Fibroblast of villous mesenchyme (primary cell): ENCODE measurements at regions not wholly inside any gene's neighbourhood (a gene's known extent, or its start where the extent isn't known, plus 50 kb on each side); places are given as distances from the start of the nearest gene placed in this dataset.

Source experiments
- DNase-seq: peaks from one replicate; pipeline ENCODE4 v3.0.0-alpha.2; 2010; ENCODE audit warnings: low read depth
- H3K4me3 ChIP-seq: 2 replicates; pipeline ENCODE4 v1.5.1; 2011; ENCODE audit warnings: low read depth, mild to moderate bottlenecking, low read length
- TF ChIP-seq, protein P1 (sequence below): IDR thresholded peaks from 2 replicates; pipeline ENCODE4 v1.5.1; 2012; ENCODE audit warnings: low read depth, mild to moderate bottlenecking, low read length; ENCODE audit not compliant: insufficient read depth

DNA sequence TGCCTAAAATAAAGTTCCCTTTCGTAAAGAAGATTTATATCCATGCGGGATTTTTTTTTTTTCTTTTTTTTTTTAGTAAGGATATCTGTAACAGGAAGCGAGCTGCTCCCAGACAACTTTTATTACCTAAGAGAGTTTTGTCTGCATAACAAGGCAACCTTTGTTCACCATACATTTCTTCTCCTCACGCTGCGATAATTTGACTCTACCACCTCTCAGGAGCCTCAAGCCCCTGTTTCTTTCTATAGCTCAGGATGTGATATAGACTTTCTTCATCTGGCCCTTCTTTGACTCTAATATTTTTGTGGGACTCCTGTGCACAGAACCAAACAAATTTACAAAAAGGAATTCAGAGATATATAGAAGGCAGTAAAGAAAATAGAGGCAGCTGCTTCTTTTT, 1053.7 kb upstream of the SPRY2 start:
- no peak for DNase-seq
- no peak overlapping the region for H3K4me3 ChIP-seq
- TF ChIP-seq, protein P1, sequence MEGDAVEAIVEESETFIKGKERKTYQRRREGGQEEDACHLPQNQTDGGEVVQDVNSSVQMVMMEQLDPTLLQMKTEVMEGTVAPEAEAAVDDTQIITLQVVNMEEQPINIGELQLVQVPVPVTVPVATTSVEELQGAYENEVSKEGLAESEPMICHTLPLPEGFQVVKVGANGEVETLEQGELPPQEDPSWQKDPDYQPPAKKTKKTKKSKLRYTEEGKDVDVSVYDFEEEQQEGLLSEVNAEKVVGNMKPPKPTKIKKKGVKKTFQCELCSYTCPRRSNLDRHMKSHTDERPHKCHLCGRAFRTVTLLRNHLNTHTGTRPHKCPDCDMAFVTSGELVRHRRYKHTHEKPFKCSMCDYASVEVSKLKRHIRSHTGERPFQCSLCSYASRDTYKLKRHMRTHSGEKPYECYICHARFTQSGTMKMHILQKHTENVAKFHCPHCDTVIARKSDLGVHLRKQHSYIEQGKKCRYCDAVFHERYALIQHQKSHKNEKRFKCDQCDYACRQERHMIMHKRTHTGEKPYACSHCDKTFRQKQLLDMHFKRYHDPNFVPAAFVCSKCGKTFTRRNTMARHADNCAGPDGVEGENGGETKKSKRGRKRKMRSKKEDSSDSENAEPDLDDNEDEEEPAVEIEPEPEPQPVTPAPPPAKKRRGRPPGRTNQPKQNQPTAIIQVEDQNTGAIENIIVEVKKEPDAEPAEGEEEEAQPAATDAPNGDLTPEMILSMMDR = no peak

DNA sequence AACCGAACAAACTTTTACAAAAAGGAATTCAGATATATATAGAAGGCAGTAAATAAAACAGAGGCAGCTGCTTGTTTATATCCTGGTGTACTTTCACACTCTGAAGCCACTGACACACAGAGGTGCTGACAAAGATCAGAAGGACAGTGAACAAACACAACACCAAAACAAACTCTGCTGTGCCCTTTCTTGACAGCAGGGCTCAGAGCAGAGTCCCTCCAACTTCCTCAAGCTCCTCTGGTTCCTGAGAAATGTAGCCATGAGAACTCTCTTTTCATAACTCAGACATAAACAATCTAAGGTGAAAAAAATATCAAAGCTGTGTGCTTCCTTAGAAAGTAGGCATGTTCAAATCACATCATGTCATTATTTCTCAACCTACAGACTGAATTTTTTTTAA, 1052.8 kb upstream of the SPRY2 start:
- TF ChIP-seq, protein P1 = no peak
- no peak overlapping the region for H3K4me3 ChIP-seq
- DNase-seq = no peak

DNA sequence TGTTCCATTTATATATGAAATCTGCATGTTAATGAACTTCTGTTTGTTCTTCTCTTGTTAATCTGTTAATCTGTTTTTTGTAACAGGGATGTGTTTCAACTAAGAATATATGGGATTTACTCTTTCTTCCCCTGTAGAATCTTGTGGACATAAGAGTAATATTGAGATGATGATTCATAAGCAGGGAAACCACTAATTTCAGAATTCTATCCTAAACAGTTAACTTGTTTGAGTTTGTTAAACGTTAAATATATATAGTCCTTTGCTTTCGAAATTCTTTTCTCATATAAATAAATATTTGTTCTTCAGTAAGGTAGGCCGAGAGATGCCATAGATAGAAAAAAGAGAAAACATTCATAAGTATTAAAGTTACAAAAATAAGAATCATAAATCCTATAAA, 1052.2 kb upstream of the SPRY2 start:
- TF ChIP-seq, protein P1 = no peak
- no peak for DNase-seq
- no peak overlapping the region for H3K4me3 ChIP-seq

DNA sequence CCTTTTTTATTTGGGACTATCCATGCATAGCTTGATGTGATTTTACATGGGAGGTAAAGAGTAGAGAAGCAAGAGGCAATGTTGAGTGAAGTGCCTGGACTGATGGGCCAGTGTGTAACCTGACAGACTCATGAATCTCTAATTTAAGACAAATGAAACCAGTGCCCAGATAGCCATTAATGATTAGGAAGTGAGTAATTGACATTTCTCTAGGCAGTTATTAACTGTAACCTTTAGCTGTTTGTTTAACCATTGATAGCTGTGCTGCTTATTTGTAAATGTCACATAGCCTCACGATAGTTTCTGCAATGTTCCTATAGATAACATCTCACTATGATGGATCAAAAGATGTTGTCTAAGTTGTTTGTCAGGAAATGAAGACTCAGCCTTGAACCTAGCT, 1047.5 kb upstream of the SPRY2 start:
- no peak for DNase-seq
- TF ChIP-seq, protein P1 = no peak
- no peak overlapping the region for H3K4me3 ChIP-seq

DNA sequence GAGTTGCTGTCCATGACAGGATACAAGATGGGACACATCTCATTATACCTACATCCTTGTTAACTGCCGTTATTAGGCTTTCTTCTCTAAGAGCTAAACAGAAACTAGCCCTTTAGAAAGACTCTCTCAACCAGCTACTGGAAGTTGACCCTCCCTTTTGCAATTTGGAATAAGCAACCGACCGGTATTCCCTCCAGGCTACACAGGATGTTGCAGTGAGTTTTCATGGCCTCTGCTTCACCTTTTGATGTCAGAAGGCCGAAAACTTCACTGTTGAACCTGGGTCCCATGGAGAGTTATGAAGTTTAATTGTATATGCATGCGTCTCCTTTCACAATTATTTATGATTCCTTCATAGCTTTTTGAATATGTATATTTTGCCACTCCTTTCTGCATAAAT, 1042.5 kb upstream of the SPRY2 start:
- no peak overlapping the region for H3K4me3 ChIP-seq
- no peak for DNase-seq
- TF ChIP-seq, protein P1 = no peak

DNA sequence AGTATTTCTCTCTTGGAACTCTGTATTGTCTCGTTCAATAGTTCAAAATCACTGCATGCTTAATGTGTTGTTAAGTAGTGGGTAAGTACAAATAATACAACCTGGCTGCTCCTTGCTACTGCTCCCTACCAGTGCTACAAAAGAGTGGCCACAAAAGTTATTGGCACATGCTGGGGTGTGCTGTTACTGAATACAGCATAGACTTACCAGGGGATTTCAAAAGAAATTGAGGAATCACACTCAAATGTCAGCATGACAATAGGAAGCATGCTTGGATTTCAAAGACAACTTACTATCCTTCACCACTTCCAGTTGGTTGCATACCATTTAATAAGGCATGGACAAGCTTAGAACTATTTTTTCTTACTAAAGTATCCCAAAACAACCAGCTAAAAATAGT, 1041.3 kb upstream of the SPRY2 start:
- DNase-seq = no peak
- TF ChIP-seq, protein P1 = no peak
- H3K4me3 ChIP-seq = no peak overlapping the region

DNA sequence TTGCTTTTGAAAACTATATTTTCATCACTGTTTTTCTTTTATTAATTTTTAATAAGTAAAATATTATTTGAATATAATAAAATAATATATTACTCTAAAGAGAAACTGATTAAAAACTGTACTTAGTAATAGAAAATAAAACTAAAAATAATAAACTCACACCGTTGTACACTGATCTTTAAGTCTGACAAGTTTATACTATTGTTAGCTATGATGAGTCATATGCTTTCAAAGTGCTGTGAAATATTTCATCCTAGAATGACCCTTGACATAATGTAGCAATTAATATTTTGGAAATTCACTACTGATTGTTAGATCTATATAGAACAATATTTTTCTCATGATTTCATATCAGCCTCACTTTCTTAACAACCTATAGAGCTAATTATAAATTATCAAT, 1040.6 kb upstream of the SPRY2 start:
- DNase-seq = no peak
- TF ChIP-seq, protein P1 = no peak
- H3K4me3 ChIP-seq = no peak overlapping the region
